Activated gamma-delta T cell (primary cell): ENCODE measurements at regions not wholly inside any gene's neighbourhood (a gene's known extent, or its start where the extent isn't known, plus 50 kb on each side); places are given as distances from the start of the nearest gene placed in this dataset.
"Not testable (repeated sequence)": the region's sequence is repeated elsewhere in the genome, so short reads cannot be mapped to it uniquely, and the experiment has no call there.

ENCODE experiments used
- DNase-seq: peaks from one replicate; lab custom pipeline; 2025; lab: John Stamatoyannopoulos, UW

- not testable (repeated sequence) for DNase-seq
These were observed 268.4 kb downstream of the ZNF37A start for GRCh38 chr10:38362514-38362913.

- DNase-seq = not testable (repeated sequence)
These were observed 269.9 kb downstream of the ZNF37A start for GRCh38 chr10:38364073-38364472.

- not testable (repeated sequence) for DNase-seq
These were observed 271.8 kb downstream of the ZNF37A start for GRCh38 chr10:38365917-38366316.

GRCh38 chr10:38383800-38384199, 289.7 kb downstream of the ZNF37A start:
- not testable (repeated sequence) for DNase-seq

- not testable (repeated sequence) for DNase-seq
These were observed 292.7 kb downstream of the ZNF37A start for GRCh38 chr10:38386869-38387268.

- not testable (repeated sequence) for DNase-seq
These were observed 296.6 kb downstream of the ZNF37A start for GRCh38 chr10:38390725-38391124.

GRCh38 chr10:38395465-38395864, 301.3 kb downstream of the ZNF37A start:
- DNase-seq = not testable (repeated sequence)

GRCh38 chr10:38396178-38396954, 302.2 kb downstream of the ZNF37A start:
- not testable (repeated sequence) for DNase-seq

GRCh38 chr10:38401565-38401964, 307.4 kb downstream of the ZNF37A start:
- DNase-seq = not testable (repeated sequence)

- DNase-seq = peak; percentile 89
These were observed 308.6 kb downstream of the ZNF37A start for GRCh38 chr10:38402442-38403346.

GRCh38 chr10:38403347-38404117, 309.4 kb downstream of the ZNF37A start:
- not testable (repeated sequence) for DNase-seq

- not testable (repeated sequence) for DNase-seq
These were observed 329.5 kb downstream of the ZNF37A start for GRCh38 chr10:38423634-38424033.

- DNase-seq = not testable (repeated sequence)
These were observed 336.1 kb downstream of the ZNF37A start for GRCh38 chr10:38430242-38430641.

GRCh38 chr10:38437359-38437758, 343.2 kb downstream of the ZNF37A start:
- not testable (repeated sequence) for DNase-seq

- not testable (repeated sequence) for DNase-seq
These were observed 354.6 kb downstream of the ZNF37A start for GRCh38 chr10:38448614-38449355.

- DNase-seq = not testable (repeated sequence)
These were observed 355.5 kb downstream of the ZNF37A start for GRCh38 chr10:38449618-38450017.

GRCh38 chr10:38450372-38451057, 356.4 kb downstream of the ZNF37A start:
- not testable (repeated sequence) for DNase-seq

GRCh38 chr10:38451306-38451967, 357.3 kb downstream of the ZNF37A start:
- not testable (repeated sequence) for DNase-seq
